Mesenchymal stem cell (in vitro differentiated cells and primary cell): ENCODE measurements at regions not wholly inside any gene's neighbourhood (a gene's known extent, or its start where the extent isn't known, plus 50 kb on each side); places are given as distances from the start of the nearest gene placed in this dataset.

Experiments used
- DNase-seq: peaks from one replicate; pipeline ENCODE4 v3.0.0-alpha.2; 2013
- H2AFZ ChIP-seq: one replicate; pipeline ENCODE4 v1.6.1; 2013; ENCODE audit warnings: low read depth, mild to moderate bottlenecking, control low read depth, inconsistent platforms, low read length, moderate library complexity
- H2AK5ac ChIP-seq: 2 replicates; pipeline ENCODE4 v1.6.1; 2013; ENCODE audit warnings: low read length, moderate library complexity, mild to moderate bottlenecking, inconsistent platforms; ENCODE audit not compliant: severe bottlenecking
- H2BK120ac ChIP-seq: one replicate; pipeline ENCODE4 v1.6.1; 2013; ENCODE audit warnings: low read depth, mild to moderate bottlenecking, inconsistent platforms, low read length, moderate library complexity
- H2BK12ac ChIP-seq, 2 experiments: one replicate each; pipeline ENCODE4 v1.6.1; 2013; ENCODE audit warnings: inconsistent platforms in 2 of 2, low read length in 2 of 2, mild to moderate bottlenecking in 2 of 2, moderate library complexity in 2 of 2, control low read depth in 1 of 2
- H2BK15ac ChIP-seq: one replicate; pipeline ENCODE4 v1.6.1; 2013; ENCODE audit warnings: mild to moderate bottlenecking, low read depth, inconsistent platforms; ENCODE audit not compliant: poor library complexity, severe bottlenecking
- H2BK5ac ChIP-seq: 2 replicates; pipeline ENCODE4 v1.6.1; 2013; ENCODE audit warnings: low read depth, mild to moderate bottlenecking, low read length, control low read depth, inconsistent platforms; ENCODE audit not compliant: poor library complexity, severe bottlenecking
- H3K14ac ChIP-seq, 2 experiments: one replicate each; pipeline ENCODE4 v1.6.1; 2013; ENCODE audit warnings: inconsistent platforms in 2 of 2, low read length in 2 of 2, control low read depth in 1 of 2, mild to moderate bottlenecking in 1 of 2, moderate library complexity in 1 of 2
- H3K18ac ChIP-seq, 2 experiments: one replicate each; pipeline ENCODE4 v1.6.1; 2013; ENCODE audit warnings: inconsistent platforms in 2 of 2, low read length in 2 of 2, control low read depth in 1 of 2, low read depth in 1 of 2, mild to moderate bottlenecking in 1 of 2
- H3K23ac ChIP-seq, 2 experiments: one replicate each; pipeline ENCODE4 v1.6.1; 2013; ENCODE audit warnings: inconsistent platforms in 2 of 2, low read length in 2 of 2, mild to moderate bottlenecking in 2 of 2, moderate library complexity in 2 of 2, control low read depth in 1 of 2
- H3K27ac ChIP-seq: 2 replicates; pipeline ENCODE4 v1.5.1; 2013; ENCODE audit warnings: mild to moderate bottlenecking, moderate library complexity, low read length, control low read depth, inconsistent platforms; ENCODE audit not compliant: poor library complexity, severe bottlenecking
- H3K27me3 ChIP-seq, 2 experiments: 2 replicates each; pipeline versions ENCODE4 v1.6.1 to v1.7.0; 2013; ENCODE audit warnings: low read length in 2 of 2, mild to moderate bottlenecking in 2 of 2, moderate library complexity in 2 of 2, control low read depth in 1 of 2, inconsistent platforms in 1 of 2; ENCODE audit not compliant: control insufficient read depth in 1 of 2, insufficient read depth in 1 of 2
- H3K36me3 ChIP-seq, 2 experiments: 2 replicates each; pipeline versions ENCODE4 v1.6.1 to v1.7.0; 2013; ENCODE audit warnings: low read length in 2 of 2, control low read depth in 1 of 2, inconsistent platforms in 1 of 2, low read depth in 1 of 2, mild to moderate bottlenecking in 1 of 2; ENCODE audit not compliant: insufficient read depth in 2 of 2, control insufficient read depth in 1 of 2
- H3K4ac ChIP-seq, 2 experiments: one replicate each; pipeline ENCODE4 v1.6.1; 2013; ENCODE audit warnings: inconsistent platforms in 2 of 2, low read length in 2 of 2, mild to moderate bottlenecking in 2 of 2, moderate library complexity in 2 of 2, control low read depth in 1 of 2, low read depth in 1 of 2
- H3K4me1 ChIP-seq: 2 replicates; pipeline ENCODE4 v1.6.1; 2013; ENCODE audit warnings: low read depth, low read length, control low read depth; ENCODE audit not compliant: control insufficient read depth, insufficient read depth
- H3K4me2 ChIP-seq: 2 replicates; pipeline ENCODE4 v1.6.1; 2013; ENCODE audit warnings: low read length, mild to moderate bottlenecking, inconsistent platforms; ENCODE audit not compliant: poor library complexity, severe bottlenecking
- H3K4me3 ChIP-seq, 2 experiments: 2 replicates each; pipeline versions ENCODE4 v1.5.1 to v1.7.0; 2013; ENCODE audit warnings: low read length in 2 of 2, mild to moderate bottlenecking in 2 of 2, control low read depth in 1 of 2, low read depth in 1 of 2; ENCODE audit not compliant: insufficient read depth in 1 of 2
- H3K79me1 ChIP-seq: replicated peaks from 2 replicates; pipeline ENCODE4 v1.6.1; 2013; ENCODE audit warnings: mild to moderate bottlenecking, control low read depth, low read length, inconsistent platforms; ENCODE audit not compliant: poor library complexity, severe bottlenecking
- H3K9ac ChIP-seq: 2 replicates; pipeline ENCODE4 v1.7.0; 2013; ENCODE audit warnings: mild to moderate bottlenecking, low read length, moderate library complexity
- H3K9me3 ChIP-seq: 2 replicates; pipeline ENCODE4 v1.7.0; 2013; ENCODE audit warnings: mild to moderate bottlenecking, low read length; ENCODE audit not compliant: control insufficient read depth
- H4K8ac ChIP-seq: one replicate; pipeline ENCODE4 v1.6.1; 2013; ENCODE audit warnings: inconsistent platforms, mild to moderate bottlenecking, low read length, moderate library complexity
- H4K91ac ChIP-seq: one replicate; pipeline ENCODE4 v1.6.1; 2013; ENCODE audit warnings: mild to moderate bottlenecking, low read length, inconsistent platforms
- WGBS: methylation state at CpG from one replicate; pipeline ENCODE4 v1.1.7; 2013; ENCODE audit warnings: mixed read lengths; 5-methylcytosine and 5-hydroxymethylcytosine counted together

GRCh38 chr2:3962719-3963118, 259.3 kb downstream of the DCDC2C start:
- WGBS: 67% methylated on average over 5 of the region's 5 CpGs

DNA sequence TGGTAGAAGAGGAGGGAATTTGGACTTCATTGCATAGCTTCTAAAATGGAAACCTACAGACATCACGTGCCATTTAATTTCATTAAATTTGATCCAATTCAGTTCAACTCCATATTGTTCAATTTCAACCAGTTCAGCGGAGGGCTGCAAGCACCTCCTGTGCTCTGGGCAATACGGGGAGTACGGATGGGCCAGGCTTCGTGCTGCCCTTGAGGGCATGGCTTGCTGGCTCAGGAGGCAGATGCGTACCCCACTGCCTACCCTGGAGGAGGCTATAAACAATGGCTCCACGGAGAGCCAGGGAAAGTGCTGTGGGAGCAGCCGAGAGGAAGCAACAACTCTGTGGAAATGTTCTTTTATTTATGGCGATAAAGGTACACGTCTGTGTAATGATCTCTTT, 261.8 kb downstream of the DCDC2C start:
- no peak overlapping the region for H3K4me2 ChIP-seq
- no peak overlapping the region for H3K18ac ChIP-seq
- H3K79me1 ChIP-seq: no peaks in the 10 kb centered on the region
- H2BK12ac ChIP-seq: no peak overlapping the region
- no peak overlapping the region for H3K23ac ChIP-seq
- no peaks in the 10 kb centered on the region for H3K4me1 ChIP-seq
- no peak overlapping the region for H2BK120ac ChIP-seq
- DNase-seq: no peak
- no peak overlapping the region for H3K9ac ChIP-seq
- no peaks in the 10 kb centered on the region for H3K9me3 ChIP-seq
- 73% methylated on average over 10 of the region's 10 CpGs for WGBS
- no peak overlapping the region for H2BK15ac ChIP-seq
- H3K27me3 ChIP-seq: no peaks in the 10 kb centered on the region
- no peaks in the 10 kb centered on the region for H3K36me3 ChIP-seq
- H4K8ac ChIP-seq: no peak overlapping the region
- H3K4me3 ChIP-seq: no peak overlapping the region
- no peak overlapping the region for H2AFZ ChIP-seq
- H3K14ac ChIP-seq: no peak overlapping the region
- no peak overlapping the region for H2AK5ac ChIP-seq
- no peak overlapping the region for H3K27ac ChIP-seq
- H3K4ac ChIP-seq: no peak overlapping the region
- H4K91ac ChIP-seq: no peak overlapping the region
- no peak overlapping the region for H2BK5ac ChIP-seq

More at GRCh38 chr2:3962719-3963118, 259.3 kb downstream of the DCDC2C start:
- H3K27me3 ChIP-seq: no peaks in the 10 kb centered on the region
- no peaks in the 10 kb centered on the region for H3K36me3 ChIP-seq
- no peak overlapping the region for H3K14ac ChIP-seq
- no peak overlapping the region for H2AFZ ChIP-seq
- H2BK5ac ChIP-seq: no peak overlapping the region
- no peak overlapping the region for H4K8ac ChIP-seq
- H3K4me1 ChIP-seq: no peaks in the 10 kb centered on the region
- no peak overlapping the region for H4K91ac ChIP-seq
- H3K23ac ChIP-seq: no peak overlapping the region
- no peaks in the 10 kb centered on the region for H3K79me1 ChIP-seq
- no peak overlapping the region for H3K4ac ChIP-seq
- no peak overlapping the region for H2BK12ac ChIP-seq
- no peak for DNase-seq
- no peak overlapping the region for H3K27ac ChIP-seq
- H3K9me3 ChIP-seq: no peaks in the 10 kb centered on the region
- no peak overlapping the region for H2BK15ac ChIP-seq
- no peak overlapping the region for H3K18ac ChIP-seq
- no peak overlapping the region for H2AK5ac ChIP-seq
- no peak overlapping the region for H3K4me3 ChIP-seq
- H3K4me2 ChIP-seq: no peak overlapping the region
- H2BK120ac ChIP-seq: no peak overlapping the region
- H3K9ac ChIP-seq: no peak overlapping the region

DNA sequence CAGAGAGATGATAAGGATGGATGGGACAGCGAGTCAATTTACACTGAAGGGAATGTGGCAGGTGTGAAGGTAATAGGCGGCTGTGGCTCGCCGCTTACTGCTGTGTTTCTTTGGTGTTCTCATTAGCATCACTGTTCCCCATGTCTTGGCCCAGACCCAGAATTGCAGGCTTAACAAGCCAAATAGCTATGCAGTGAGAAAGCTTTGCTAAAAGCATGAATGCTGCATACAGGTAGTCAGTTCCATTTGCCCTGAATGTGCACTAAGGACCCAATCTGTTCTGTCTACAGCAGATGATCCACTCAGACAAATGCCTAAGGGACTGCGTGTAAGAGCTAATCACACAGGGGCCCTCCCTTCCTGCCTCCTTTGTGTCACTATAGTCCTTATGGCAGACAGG, 262.6 kb downstream of the DCDC2C start:
- Histone ChIP-seq H2BK120ac (no peak overlapping the region), H3K4ac (no peak overlapping the region), H4K8ac (no peak overlapping the region), H2BK15ac (no peak overlapping the region), H2AFZ (no peak overlapping the region), H2AK5ac (no peak overlapping the region), H3K4me2 (no peak overlapping the region), H2BK12ac (no peak overlapping the region), H2BK5ac (no peak overlapping the region), H3K9ac (no peak overlapping the region), H3K79me1 (no peaks in the 10 kb centered on the region), H3K18ac (no peak overlapping the region), H3K14ac (no peak overlapping the region), H3K27me3 (no peaks in the 10 kb centered on the region), H3K27ac (no peak overlapping the region), H3K9me3 (no peaks in the 10 kb centered on the region), H3K23ac (no peak overlapping the region), H3K36me3 (no peaks in the 10 kb centered on the region), H3K4me3 (no peak overlapping the region), H4K91ac (no peak overlapping the region), H3K4me1 (no peaks in the 10 kb centered on the region)
- DNase-seq: no peak
- 75% methylated on average over 5 of the region's 5 CpGs for WGBS

DNA sequence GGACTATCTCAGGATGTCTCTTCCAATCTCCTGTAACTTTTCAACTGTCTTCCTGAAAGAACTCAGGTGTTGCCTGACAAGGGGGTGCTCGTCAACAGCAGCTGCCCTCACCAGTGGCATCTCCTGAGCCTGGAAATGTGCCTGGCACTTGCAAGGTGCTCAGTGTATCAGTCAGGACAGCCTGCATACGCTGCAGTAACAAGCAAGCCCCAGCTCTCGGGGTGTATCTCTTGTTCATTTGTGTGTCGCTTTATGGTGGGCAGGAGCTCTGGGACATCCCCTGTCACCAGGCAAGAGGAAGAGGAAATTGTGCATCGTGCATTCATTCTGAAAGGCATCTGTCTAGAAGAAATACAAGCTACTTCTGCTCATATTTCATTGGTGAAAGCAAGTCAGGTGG, 263.1 kb downstream of the DCDC2C start:
- Histone ChIP-seq H3K4me2 (no peak overlapping the region), H2AFZ (no peak overlapping the region), H2BK15ac (no peak overlapping the region), H2AK5ac (no peak overlapping the region), H3K79me1 (no peaks in the 10 kb centered on the region), H3K27ac (no peak overlapping the region), H3K4me3 (no peak overlapping the region), H3K36me3 (no peaks in the 10 kb centered on the region), H3K4ac (no peak overlapping the region), H3K4me1 (no peaks in the 10 kb centered on the region), H3K18ac (no peak overlapping the region), H2BK5ac (no peak overlapping the region), H2BK120ac (no peak overlapping the region), H3K27me3 (no peaks in the 10 kb centered on the region), H4K91ac (no peak overlapping the region), H3K14ac (no peak overlapping the region), H3K9me3 (no peaks in the 10 kb centered on the region), H3K9ac (no peak overlapping the region), H2BK12ac (no peak overlapping the region), H3K23ac (no peak overlapping the region), H4K8ac (no peak overlapping the region)
- 66% methylated on average over 5 of the region's 5 CpGs for WGBS
- no peak for DNase-seq
